ENCODE measurements at regions not wholly inside any gene's neighbourhood (a gene's known extent, or its start where the extent isn't known, plus 50 kb on each side); places are given as distances from the start of the nearest gene placed in this dataset.

DNA sequence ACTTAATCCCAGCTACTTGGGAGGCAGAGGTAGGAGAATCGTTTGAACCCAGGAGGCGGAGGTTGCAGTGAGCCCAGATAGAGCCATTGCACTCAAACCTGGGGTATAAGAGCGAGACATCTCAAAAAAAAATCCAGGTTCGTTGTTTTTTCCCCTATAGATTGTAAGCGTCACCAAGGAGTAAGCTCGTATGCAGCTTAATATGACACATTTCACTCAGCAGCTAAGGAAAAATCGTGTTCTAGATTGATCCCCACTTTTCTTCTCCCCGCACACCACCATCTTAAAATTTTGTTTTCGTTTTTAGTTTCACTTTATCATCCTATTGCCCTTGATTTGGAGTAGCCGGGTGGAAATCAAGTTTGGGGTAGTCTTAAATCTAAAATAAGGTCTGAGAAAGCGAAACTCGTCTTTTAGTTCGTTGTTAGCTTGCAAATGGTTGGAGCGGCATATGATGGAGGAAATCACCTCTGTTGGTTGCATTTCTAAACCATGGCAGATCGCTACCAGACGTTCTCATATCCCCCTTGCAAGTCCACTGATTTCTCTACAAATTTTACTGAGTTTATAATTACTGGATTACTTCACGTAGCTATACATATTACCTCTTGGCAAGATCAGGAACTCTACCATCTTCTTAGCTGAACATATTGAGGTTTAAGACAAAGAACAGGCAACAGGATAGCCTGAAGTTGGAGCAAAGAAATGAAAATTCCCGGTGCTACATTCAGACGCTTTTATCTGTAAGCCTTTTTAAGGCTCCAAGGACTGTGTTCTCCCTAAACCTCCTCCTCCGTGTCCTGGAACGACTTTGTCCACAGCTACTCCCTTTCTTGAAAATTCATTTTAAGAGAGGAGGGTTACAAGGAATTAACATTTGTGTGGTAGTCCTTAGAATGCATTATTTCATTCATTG lies 91.1 kb upstream of the BTN3A2 start:
- peaks cover 3% of the 10 kb centered on the region; the same call in 1 of the 2 replicates for H3K27me3 Mint-ChIP-seq (ENCODE audit: low read depth)
- TF ChIP-seq, protein P1, sequence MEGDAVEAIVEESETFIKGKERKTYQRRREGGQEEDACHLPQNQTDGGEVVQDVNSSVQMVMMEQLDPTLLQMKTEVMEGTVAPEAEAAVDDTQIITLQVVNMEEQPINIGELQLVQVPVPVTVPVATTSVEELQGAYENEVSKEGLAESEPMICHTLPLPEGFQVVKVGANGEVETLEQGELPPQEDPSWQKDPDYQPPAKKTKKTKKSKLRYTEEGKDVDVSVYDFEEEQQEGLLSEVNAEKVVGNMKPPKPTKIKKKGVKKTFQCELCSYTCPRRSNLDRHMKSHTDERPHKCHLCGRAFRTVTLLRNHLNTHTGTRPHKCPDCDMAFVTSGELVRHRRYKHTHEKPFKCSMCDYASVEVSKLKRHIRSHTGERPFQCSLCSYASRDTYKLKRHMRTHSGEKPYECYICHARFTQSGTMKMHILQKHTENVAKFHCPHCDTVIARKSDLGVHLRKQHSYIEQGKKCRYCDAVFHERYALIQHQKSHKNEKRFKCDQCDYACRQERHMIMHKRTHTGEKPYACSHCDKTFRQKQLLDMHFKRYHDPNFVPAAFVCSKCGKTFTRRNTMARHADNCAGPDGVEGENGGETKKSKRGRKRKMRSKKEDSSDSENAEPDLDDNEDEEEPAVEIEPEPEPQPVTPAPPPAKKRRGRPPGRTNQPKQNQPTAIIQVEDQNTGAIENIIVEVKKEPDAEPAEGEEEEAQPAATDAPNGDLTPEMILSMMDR (conservative IDR thresholded peaks at IDR 0.05), result no peak

More for the DNA sequence above, 91.1 kb upstream of the BTN3A2 start:
- Histone ChIP-seq H3K18ac (ENCODE audit: insufficient read length, low read depth, low read length) (peak overlapping the region; percentile 49), H3K9ac (ENCODE audit: extremely low read depth, insufficient read length, low read length) (peak overlapping the region; percentile 96), H4K5ac (ENCODE audit: insufficient read length, low read depth, low read length) (no peak overlapping the region), H2BK20ac (ENCODE audit: low read depth, low read length, poor library complexity, severe bottlenecking) (no peak overlapping the region), H2BK15ac (ENCODE audit: low read depth, low read length) (no peak overlapping the region), H2BK5ac (ENCODE audit: insufficient read length, low read length) (no peak overlapping the region), H2BK12ac (ENCODE audit: insufficient read length, low read depth, low read length) (no peak overlapping the region), H3K4me1 (ENCODE audit: insufficient read depth, low read length) (peaks cover 3% of the 10 kb centered on the region; the same call in 1 of the 2 replicates), H3K14ac (ENCODE audit: insufficient read depth, low read length) (peak overlapping the region; percentile 78; the same call in 1 of the 2 replicates), H3K23me2 (ENCODE audit: insufficient read length, low read depth, low read length, poor library complexity, severe bottlenecking) (peaks cover 23% of the 10 kb centered on the region), H4K8ac (replicated peaks; ENCODE audit: insufficient read length, low read depth, low read length) (no peak overlapping the region), H3K23ac (ENCODE audit: insufficient read length, low read depth, low read length) (no peak overlapping the region), H3K27me3 (ENCODE audit: insufficient read depth, low read length) (no peaks in the 10 kb centered on the region), H4K91ac (ENCODE audit: insufficient read length, low read depth, low read length) (no peak overlapping the region), H3K56ac (ENCODE audit: insufficient read length, low read depth, low read length) (no peak overlapping the region), H2BK120ac (ENCODE audit: low read depth, low read length, poor library complexity, severe bottlenecking) (no peak overlapping the region), H3T11ph (ENCODE audit: low read length) (no peak overlapping the region), H2AK5ac (ENCODE audit: insufficient read length, low read length) (no peak overlapping the region), H3K79me2 (ENCODE audit: insufficient read depth, low read length) (no peaks in the 10 kb centered on the region; the same call in 1 of the 2 replicates), H2AFZ (ENCODE audit: low read length) (no peak overlapping the region), H4K20me1 (ENCODE audit: control insufficient read depth, insufficient read depth, insufficient read length) (no peaks in the 10 kb centered on the region), H3K4ac (ENCODE audit: low read depth, low read length) (no peak overlapping the region), H3K79me1 (ENCODE audit: insufficient read depth, low read depth, low read length, poor library complexity, severe bottlenecking) (no peaks in the 10 kb centered on the region), H3K4me2 (ENCODE audit: insufficient read depth, insufficient read length, low read length) (peak overlapping the region; percentile 92), H3K27ac (ENCODE audit: insufficient read length, low read depth, low read length) (peak overlapping the region; percentile 80), H3K9me3 (ENCODE audit: control insufficient read depth, low read depth, low read length) (no peaks in the 10 kb centered on the region)
- H3K4me3 Mint-ChIP-seq, result no peak overlapping the region
- H3K9me3 Mint-ChIP-seq, result no peaks in the 10 kb centered on the region
- WGBS (ENCODE audit: extremely low coverage, insufficient read length, low lambda C conversion rate), result no CpG with 5 or more reads among the region's 21 CpGs
- peaks cover 27 to 37% of the 10 kb centered on the region in 2 experiments for H3K4me1 Mint-ChIP-seq
- no peaks in the 10 kb centered on the region; a peak in 2 of 7 replicates for H3K36me3 Mint-ChIP-seq (ENCODE audit: insufficient read depth in 1 of 3, low read depth in 3 of 3)
- no peak overlapping the region for H3K27ac Mint-ChIP-seq
- DNase-seq, result no peak

Measured in H9 (cell line).